ENCODE measurements at regions not wholly inside any gene's neighbourhood (a gene's known extent, or its start where the extent isn't known, plus 50 kb on each side); places are given as distances from the start of the nearest gene placed in this dataset.

DNA sequence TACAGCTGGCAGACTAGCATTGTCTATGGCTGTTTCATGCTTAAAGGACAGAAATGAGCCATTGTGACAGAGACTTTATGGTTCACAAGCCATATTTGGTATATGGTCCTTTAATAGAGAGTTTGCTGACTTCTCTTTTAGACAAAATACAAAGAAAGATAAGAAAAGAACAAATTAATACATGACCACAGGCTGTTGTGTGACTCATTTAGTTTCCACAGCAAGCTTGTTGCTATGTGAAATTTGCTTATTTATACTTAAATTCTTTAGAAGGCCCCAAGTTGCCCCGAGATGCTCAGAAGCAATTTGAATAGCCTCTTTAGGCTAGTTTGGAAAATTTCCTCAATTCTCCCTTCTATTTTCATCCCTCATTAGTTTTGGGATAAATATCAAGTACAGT, 315.3 kb upstream of the RPS23 start:
- Histone ChIP-seq H3K27ac (no peak overlapping the region), H3K27me3 (replicated peaks in 1 of 7) (no peaks in the 10 kb centered on the region), H3K36me3 (no peaks in the 10 kb centered on the region), H3K9me3 (peaks cover 0 to 11% (median 0%) of the 10 kb centered on the region in 8 donors), H3K4me1 (no peaks in the 10 kb centered on the region), H3K4me3 (no peak overlapping the region)
- no peak for DNase-seq
- TF ChIP-seq POLR2A (IDR thresholded peaks at IDR 0.05), result no peak
- no peak for TF ChIP-seq POLR2AphosphoS5 (IDR thresholded peaks at IDR 0.05)
- TF ChIP-seq, protein P1, sequence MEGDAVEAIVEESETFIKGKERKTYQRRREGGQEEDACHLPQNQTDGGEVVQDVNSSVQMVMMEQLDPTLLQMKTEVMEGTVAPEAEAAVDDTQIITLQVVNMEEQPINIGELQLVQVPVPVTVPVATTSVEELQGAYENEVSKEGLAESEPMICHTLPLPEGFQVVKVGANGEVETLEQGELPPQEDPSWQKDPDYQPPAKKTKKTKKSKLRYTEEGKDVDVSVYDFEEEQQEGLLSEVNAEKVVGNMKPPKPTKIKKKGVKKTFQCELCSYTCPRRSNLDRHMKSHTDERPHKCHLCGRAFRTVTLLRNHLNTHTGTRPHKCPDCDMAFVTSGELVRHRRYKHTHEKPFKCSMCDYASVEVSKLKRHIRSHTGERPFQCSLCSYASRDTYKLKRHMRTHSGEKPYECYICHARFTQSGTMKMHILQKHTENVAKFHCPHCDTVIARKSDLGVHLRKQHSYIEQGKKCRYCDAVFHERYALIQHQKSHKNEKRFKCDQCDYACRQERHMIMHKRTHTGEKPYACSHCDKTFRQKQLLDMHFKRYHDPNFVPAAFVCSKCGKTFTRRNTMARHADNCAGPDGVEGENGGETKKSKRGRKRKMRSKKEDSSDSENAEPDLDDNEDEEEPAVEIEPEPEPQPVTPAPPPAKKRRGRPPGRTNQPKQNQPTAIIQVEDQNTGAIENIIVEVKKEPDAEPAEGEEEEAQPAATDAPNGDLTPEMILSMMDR (IDR thresholded peaks at IDR 0.05 in 8 of 11, conservative IDR thresholded peaks at IDR 0.05 in 3 of 11), result no peak
- 60 to 72% (median 68%) methylated on average over 1 of the region's 1 CpG for WGBS, 5 donors
- intact Hi-C loops (cut with DNase I; ENCODE audit: low total_unique reads), result no loop called here

DNA sequence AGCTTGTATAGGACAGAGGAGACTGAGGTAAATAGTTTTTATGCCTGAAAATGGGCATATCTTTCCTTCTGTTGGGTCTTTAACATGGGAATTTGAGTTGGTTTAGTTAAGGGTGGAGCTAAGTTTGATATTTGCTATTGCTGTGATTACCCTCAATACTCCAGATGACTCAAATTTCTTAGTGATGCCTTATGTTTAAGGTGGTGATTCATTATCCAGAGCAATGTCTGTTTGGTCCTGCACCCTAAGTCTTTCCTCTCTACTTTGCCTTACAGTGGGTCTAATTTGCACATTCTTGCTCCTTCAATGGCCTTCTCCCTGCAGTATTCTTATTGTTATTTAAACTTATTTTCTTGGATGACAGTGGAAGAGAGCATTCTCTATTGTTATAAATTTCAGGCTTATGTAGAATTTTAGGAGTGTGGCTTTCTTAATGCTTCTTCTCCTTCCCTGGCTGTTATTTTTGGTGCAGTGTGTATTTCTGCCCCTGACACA, 312.9 kb upstream of the RPS23 start:
- no peak overlapping the region for H3K27ac ChIP-seq
- intact Hi-C loops (cut with DNase I; ENCODE audit: low total_unique reads), result no loop called here
- H3K27me3 ChIP-seq (replicated peaks in 1 of 7), result no peaks in the 10 kb centered on the region
- H3K9me3 ChIP-seq, result peaks cover 0 to 11% (median 0%) of the 10 kb centered on the region in 8 donors
- no peak overlapping the region for H3K4me3 ChIP-seq
- H3K4me1 ChIP-seq, result no peaks in the 10 kb centered on the region
- no peaks in the 10 kb centered on the region for H3K36me3 ChIP-seq
- no peak for DNase-seq
- TF ChIP-seq POLR2AphosphoS5 (IDR thresholded peaks at IDR 0.05), result no peak
- TF ChIP-seq, protein P1 (IDR thresholded peaks at IDR 0.05 in 8 of 11, conservative IDR thresholded peaks at IDR 0.05 in 3 of 11), result no peak
- TF ChIP-seq POLR2A (IDR thresholded peaks at IDR 0.05), result no peak

DNA sequence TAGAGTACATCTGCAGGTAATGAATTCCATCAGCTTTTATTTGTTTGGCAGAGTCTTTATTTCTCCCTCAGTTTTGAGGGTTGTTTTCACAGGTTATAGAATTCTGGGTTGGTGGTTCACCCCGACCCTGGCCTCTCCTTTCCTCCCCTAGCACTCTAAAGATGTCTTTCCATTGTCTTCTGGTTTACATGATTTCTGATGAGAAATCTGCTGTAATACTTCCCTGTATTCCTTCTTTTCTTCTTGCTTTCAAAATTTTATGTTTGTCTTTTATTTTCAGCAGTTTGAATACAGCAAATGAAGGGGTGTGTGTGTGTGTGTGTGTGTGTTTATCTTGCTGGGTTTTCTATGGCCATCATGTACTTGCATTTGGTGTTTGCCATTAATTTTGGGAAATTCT, 312.0 kb upstream of the RPS23 start:
- H3K4me3 ChIP-seq, result no peak overlapping the region
- DNase-seq, result no peak
- no peaks in the 10 kb centered on the region for H3K4me1 ChIP-seq
- no peak overlapping the region for H3K27ac ChIP-seq
- no peaks in the 10 kb centered on the region for H3K27me3 ChIP-seq (replicated peaks in 1 of 7)
- H3K9me3 ChIP-seq, result peaks cover 0 to 11% (median 0%) of the 10 kb centered on the region in 8 donors
- 62 to 90% (median 76%) methylated on average over 1 of the region's 1 CpG for WGBS, 5 donors
- intact Hi-C loops (cut with DNase I; ENCODE audit: low total_unique reads), result no loop called here
- TF ChIP-seq POLR2AphosphoS5 (IDR thresholded peaks at IDR 0.05) (no peak), POLR2A (IDR thresholded peaks at IDR 0.05) (no peak)
- TF ChIP-seq, protein P1 (IDR thresholded peaks at IDR 0.05 in 8 of 11, conservative IDR thresholded peaks at IDR 0.05 in 3 of 11), result no peak
- no peaks in the 10 kb centered on the region for H3K36me3 ChIP-seq

DNA sequence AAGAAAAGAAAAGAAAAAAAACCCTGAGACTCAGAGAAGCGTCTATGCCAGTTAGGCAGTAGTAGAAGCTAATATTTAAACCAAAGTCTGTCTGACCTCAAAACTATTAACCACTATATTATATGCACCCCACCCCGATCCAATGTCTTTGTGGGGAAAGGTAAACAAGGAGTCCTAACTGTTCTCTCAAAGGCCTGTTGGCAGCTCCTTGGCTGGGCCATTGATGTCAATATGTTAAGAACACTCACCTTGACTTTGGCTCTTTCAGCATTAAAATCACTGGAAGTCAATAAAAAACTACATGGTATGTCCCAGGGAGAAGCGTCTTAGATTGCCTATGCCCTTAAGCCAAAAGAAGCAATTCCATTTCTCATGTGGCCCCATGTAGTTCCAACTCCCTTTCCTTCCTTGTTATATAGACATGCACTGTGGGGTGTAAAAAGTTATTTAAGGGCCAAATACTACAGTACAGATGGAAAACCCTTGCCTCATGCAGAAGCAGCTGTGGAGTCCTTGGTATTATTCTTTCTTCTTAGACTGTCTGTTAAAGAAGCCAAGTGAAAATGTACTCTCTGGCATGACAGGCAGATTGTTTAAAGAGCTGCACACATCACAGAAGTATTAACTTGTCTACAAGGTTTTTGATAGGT, 308.6 kb upstream of the RPS23 start:
- no peaks in the 10 kb centered on the region for H3K4me1 ChIP-seq
- 82 to 90% (median 87%) methylated on average over 3 of the region's 3 CpGs for WGBS, 5 donors
- H3K27me3 ChIP-seq (replicated peaks in 1 of 7), result no peaks in the 10 kb centered on the region
- TF ChIP-seq POLR2A (IDR thresholded peaks at IDR 0.05), result no peak
- TF ChIP-seq POLR2AphosphoS5 (IDR thresholded peaks at IDR 0.05), result no peak
- TF ChIP-seq, protein P1 (IDR thresholded peaks at IDR 0.05 in 8 of 11, conservative IDR thresholded peaks at IDR 0.05 in 3 of 11), result no peak
- no peak overlapping the region for H3K4me3 ChIP-seq
- no peak for DNase-seq
- H3K36me3 ChIP-seq, result no peaks in the 10 kb centered on the region
- peaks cover 0 to 32% (median 20%) of the 10 kb centered on the region in 8 donors for H3K9me3 ChIP-seq
- no peak overlapping the region for H3K27ac ChIP-seq
- intact Hi-C loops (cut with DNase I; ENCODE audit: low total_unique reads), result no loop called here
